ENCODE measurements at regions not wholly inside any gene's neighbourhood (a gene's known extent, or its start where the extent isn't known, plus 50 kb on each side); places are given as distances from the start of the nearest gene placed in this dataset.
"Not testable (repeated sequence)": the region's sequence is repeated elsewhere in the genome, so short reads cannot be mapped to it uniquely, and the experiment has no call there.

- Histone ChIP-seq H3K9me3 (ENCODE audit: control insufficient read depth, insufficient read depth, low read depth, low read length) (no peaks in the 10 kb centered on the region), H3K9ac (ENCODE audit: low read length) (no peak overlapping the region), H3K27ac (ENCODE audit: low read depth, low read length) (no peak overlapping the region), H3K36me3 (ENCODE audit: control insufficient read depth, insufficient read depth, low read length) (no peaks in the 10 kb centered on the region), H3K4me3 (ENCODE audit: low read depth, low read length) (no peak overlapping the region), H3K4me1 (ENCODE audit: control insufficient read depth, insufficient read depth, low read length) (0 out of 2 replicates have a peak, but pooled peaks cover 2% of the 10 kb centered on the region), H3K27me3 (ENCODE audit: control insufficient read depth, insufficient read depth, low read length) (no peaks in the 10 kb centered on the region)
Measured at GRCh38 chr1:166391279-166392066, 224.7 kb upstream of the FAM78B start.

GRCh38 chr1:166395729-166396128 lies 228.9 kb upstream of the FAM78B start:
- H3K4me1 ChIP-seq (ENCODE audit: control insufficient read depth, insufficient read depth, low read length): no peaks in the 10 kb centered on the region
- no peak overlapping the region for H3K27ac ChIP-seq (ENCODE audit: low read depth, low read length)
- no peaks in the 10 kb centered on the region for H3K27me3 ChIP-seq (ENCODE audit: control insufficient read depth, insufficient read depth, low read length)
- no peak overlapping the region for H3K4me3 ChIP-seq (ENCODE audit: low read depth, low read length)
- no peak overlapping the region for H3K9ac ChIP-seq (ENCODE audit: low read length)
- no peaks in the 10 kb centered on the region for H3K36me3 ChIP-seq (ENCODE audit: control insufficient read depth, insufficient read depth, low read length)
- no peaks in the 10 kb centered on the region for H3K9me3 ChIP-seq (ENCODE audit: control insufficient read depth, insufficient read depth, low read depth, low read length)

DNA sequence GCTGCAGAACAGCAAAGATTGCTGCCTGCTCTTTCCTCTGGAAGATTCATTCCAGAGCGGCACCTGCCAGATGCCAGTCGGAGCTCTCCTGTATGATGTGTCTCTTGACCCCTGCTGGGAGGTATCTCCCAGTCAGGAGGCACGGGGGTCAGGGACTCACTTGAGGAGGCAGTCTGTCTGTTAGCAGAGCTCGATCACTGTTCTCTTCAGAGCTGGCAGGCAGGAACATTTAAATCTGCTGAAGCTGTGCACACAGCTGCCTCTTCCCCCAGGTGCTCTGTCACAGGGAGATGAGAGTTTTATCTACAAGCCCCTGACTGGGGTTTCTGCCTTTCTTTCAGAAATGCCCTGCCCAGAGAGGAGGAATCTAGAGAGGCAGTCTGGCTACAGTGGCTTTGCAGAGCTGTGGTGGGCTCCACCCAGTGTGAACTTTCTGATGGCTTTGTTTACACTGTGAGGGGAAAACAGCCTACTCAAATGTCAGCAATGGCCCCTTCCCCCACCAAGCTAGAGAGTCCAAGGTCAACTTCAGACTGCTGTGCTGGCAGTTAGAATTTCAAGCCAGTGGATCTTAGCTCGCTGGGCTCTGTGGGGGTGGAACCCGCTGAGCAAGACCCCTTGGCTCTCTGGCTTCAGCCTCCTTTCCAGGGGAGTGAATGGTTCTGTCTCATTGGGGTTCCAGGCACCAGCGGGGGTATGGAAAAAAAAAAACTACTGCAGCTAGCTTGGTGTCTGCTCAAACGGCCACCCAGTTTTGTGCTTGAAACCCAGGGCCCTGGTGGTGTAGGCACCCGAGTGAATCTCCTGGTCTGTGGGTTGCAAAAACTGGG lies 242.7 kb upstream of the FAM78B start:
- not testable (repeated sequence) for H3K36me3 ChIP-seq (ENCODE audit: control insufficient read depth, insufficient read depth, low read length); H3K27ac ChIP-seq (ENCODE audit: low read depth, low read length); H3K9ac ChIP-seq (ENCODE audit: low read length); H3K27me3 ChIP-seq (ENCODE audit: control insufficient read depth, insufficient read depth, low read length); H3K4me3 ChIP-seq (ENCODE audit: low read depth, low read length); H3K9me3 ChIP-seq (ENCODE audit: control insufficient read depth, insufficient read depth, low read depth, low read length); H3K4me1 ChIP-seq (ENCODE audit: control insufficient read depth, insufficient read depth, low read length)

DNA sequence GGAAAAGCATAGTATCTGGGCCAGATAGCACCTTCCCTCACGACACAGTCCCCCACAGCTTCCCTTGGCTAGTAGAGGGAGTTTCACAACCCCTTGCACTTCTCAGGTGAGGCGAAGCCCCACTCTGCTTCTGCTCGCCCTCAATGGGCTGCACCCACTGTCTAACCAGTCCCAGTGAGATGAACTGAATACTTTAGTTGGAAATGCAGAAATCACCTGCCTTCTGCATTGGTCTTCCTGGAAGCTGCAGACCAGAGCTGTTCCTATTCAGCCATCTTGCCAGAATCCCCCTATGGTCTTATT lies 243.2 kb upstream of the FAM78B start:
- H3K36me3 ChIP-seq (ENCODE audit: control insufficient read depth, insufficient read depth, low read length): no peaks in the 10 kb centered on the region
- no peak overlapping the region for H3K4me3 ChIP-seq (ENCODE audit: low read depth, low read length)
- no peaks in the 10 kb centered on the region for H3K27me3 ChIP-seq (ENCODE audit: control insufficient read depth, insufficient read depth, low read length)
- no peak overlapping the region for H3K27ac ChIP-seq (ENCODE audit: low read depth, low read length)
- peaks cover 4% of the 10 kb centered on the region for H3K9me3 ChIP-seq (ENCODE audit: control insufficient read depth, insufficient read depth, low read depth, low read length)
- no peak overlapping the region for H3K9ac ChIP-seq (ENCODE audit: low read length)
- no peaks in the 10 kb centered on the region; the same call in 1 of the 2 replicates for H3K4me1 ChIP-seq (ENCODE audit: control insufficient read depth, insufficient read depth, low read length)

DNA sequence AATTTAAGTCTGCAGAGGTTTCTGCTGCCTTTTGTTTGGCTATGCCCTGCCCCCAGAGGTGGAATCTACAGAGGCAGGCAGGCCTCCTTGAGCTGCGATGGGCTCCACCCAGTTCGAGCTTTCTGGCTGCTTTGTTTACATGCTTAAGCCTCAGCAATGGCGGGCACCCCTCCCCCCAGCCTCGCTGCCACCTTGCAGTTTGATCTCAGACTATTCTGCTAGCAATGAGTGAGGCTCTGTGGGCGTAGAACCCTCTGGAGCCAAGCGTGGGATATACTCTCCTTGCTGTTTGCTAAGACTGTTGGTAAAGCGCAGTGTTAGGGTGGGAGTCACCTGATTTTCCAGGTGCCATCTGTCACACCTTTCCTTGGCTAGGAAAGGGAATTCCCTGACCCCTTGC lies 250.0 kb upstream of the FAM78B start:
- H3K27me3 ChIP-seq (ENCODE audit: control insufficient read depth, insufficient read depth, low read length); H3K27ac ChIP-seq (ENCODE audit: low read depth, low read length); H3K9ac ChIP-seq (ENCODE audit: low read length); H3K4me3 ChIP-seq (ENCODE audit: low read depth, low read length); H3K36me3 ChIP-seq (ENCODE audit: control insufficient read depth, insufficient read depth, low read length); H3K9me3 ChIP-seq (ENCODE audit: control insufficient read depth, insufficient read depth, low read depth, low read length); H3K4me1 ChIP-seq (ENCODE audit: control insufficient read depth, insufficient read depth, low read length): not testable (repeated sequence)

DNA sequence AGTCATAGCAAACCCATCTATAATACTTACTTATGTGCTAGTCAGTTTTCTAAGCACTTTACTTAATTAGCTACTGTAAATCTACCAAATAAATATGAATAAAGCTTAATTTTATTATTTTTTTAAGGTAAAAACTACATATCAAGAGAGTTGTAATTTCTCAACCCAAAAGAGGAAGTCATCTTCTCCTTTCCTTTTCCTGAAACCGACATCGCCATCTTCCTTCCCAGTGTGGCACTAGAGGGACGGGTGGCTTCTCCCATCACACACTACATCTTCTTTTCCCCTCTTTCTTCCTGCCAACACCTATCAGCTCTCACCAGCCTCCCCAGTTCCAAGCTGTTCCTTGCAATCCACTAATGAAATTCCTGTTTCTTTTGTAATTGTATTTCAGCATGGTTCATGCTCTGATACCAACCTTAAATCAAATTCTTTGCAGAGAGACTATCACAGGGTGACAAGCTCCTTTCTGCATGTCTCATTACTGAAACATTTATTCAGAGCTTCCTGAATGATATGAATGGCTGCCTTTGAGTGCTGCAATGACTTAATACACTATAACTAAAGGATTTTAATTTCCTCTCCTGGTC lies 251.6 kb upstream of the FAM78B start:
- no peak overlapping the region for H3K4me3 ChIP-seq (ENCODE audit: low read depth, low read length)
- H3K4me1 ChIP-seq (ENCODE audit: control insufficient read depth, insufficient read depth, low read length): no peaks in the 10 kb centered on the region
- no peak overlapping the region for H3K27ac ChIP-seq (ENCODE audit: low read depth, low read length)
- H3K9ac ChIP-seq (ENCODE audit: low read length): no peak overlapping the region
- H3K9me3 ChIP-seq (ENCODE audit: control insufficient read depth, insufficient read depth, low read depth, low read length): peaks cover 5% of the 10 kb centered on the region; the same call in 1 of the 2 replicates
- H3K36me3 ChIP-seq (ENCODE audit: control insufficient read depth, insufficient read depth, low read length): no peaks in the 10 kb centered on the region
- no peaks in the 10 kb centered on the region for H3K27me3 ChIP-seq (ENCODE audit: control insufficient read depth, insufficient read depth, low read length)

DNA sequence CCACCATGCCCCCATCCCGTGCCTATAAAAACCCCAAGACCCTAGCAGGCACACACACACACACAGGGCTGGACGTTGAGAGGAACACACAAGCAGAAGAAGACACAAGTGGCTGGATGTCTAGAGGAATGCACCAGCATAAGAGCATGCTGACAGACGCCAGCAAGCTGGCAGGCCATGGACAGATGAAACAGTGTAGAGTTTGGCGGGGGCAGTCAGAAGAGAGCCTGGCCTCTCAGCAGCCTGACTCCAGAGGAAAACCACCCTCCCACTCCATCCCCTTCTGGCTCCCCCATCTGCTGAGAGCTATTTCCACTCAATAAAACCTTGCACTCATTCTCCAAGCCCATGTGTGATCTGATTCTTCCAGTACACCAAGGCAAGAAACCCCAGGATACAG lies 255.8 kb upstream of the FAM78B start:
- not testable (repeated sequence) for H3K36me3 ChIP-seq (ENCODE audit: control insufficient read depth, insufficient read depth, low read length); H3K4me3 ChIP-seq (ENCODE audit: low read depth, low read length); H3K9ac ChIP-seq (ENCODE audit: low read length)

DNA sequence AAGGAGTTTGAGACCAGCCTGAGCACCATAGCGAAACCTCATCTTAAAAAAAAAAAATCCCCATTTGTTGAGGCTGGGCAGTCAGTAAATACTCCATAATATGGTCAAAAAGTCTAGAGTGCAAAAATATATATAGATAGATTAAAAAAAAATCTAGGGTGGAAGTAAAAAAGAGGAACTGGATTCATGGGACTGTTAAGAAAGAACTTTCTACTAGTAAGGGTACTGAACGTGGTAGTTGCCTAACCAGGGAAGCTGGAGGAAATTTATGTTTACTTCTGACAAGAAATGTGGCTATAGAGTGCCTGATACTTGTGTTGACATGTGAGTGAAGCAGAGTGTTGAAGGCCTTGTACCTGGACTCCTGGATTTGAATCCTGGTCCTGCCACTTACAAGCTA lies 265.9 kb upstream of the FAM78B start:
- Histone ChIP-seq H3K27ac (ENCODE audit: low read depth, low read length) (no peak overlapping the region), H3K9me3 (ENCODE audit: control insufficient read depth, insufficient read depth, low read depth, low read length) (0 out of 2 replicates have a peak, but pooled peaks cover 3% of the 10 kb centered on the region), H3K27me3 (ENCODE audit: control insufficient read depth, insufficient read depth, low read length) (no peaks in the 10 kb centered on the region)

More for the DNA sequence above, 255.8 kb upstream of the FAM78B start:
- H3K27me3 ChIP-seq (ENCODE audit: control insufficient read depth, insufficient read depth, low read length); H3K9me3 ChIP-seq (ENCODE audit: control insufficient read depth, insufficient read depth, low read depth, low read length); H3K27ac ChIP-seq (ENCODE audit: low read depth, low read length); H3K4me1 ChIP-seq (ENCODE audit: control insufficient read depth, insufficient read depth, low read length): not testable (repeated sequence)

GRCh38 chr1:166433404-166434304 lies 266.9 kb upstream of the FAM78B start:
- not testable (repeated sequence) for H3K9me3 ChIP-seq (ENCODE audit: control insufficient read depth, insufficient read depth, low read depth, low read length); H3K9ac ChIP-seq (ENCODE audit: low read length); H3K4me3 ChIP-seq (ENCODE audit: low read depth, low read length); H3K27ac ChIP-seq (ENCODE audit: low read depth, low read length); H3K27me3 ChIP-seq (ENCODE audit: control insufficient read depth, insufficient read depth, low read length); H3K36me3 ChIP-seq (ENCODE audit: control insufficient read depth, insufficient read depth, low read length); H3K4me1 ChIP-seq (ENCODE audit: control insufficient read depth, insufficient read depth, low read length)

More for the DNA sequence above, 265.9 kb upstream of the FAM78B start:
- Histone ChIP-seq H3K36me3 (ENCODE audit: control insufficient read depth, insufficient read depth, low read length) (no peaks in the 10 kb centered on the region), H3K9ac (ENCODE audit: low read length) (no peak overlapping the region), H3K4me1 (ENCODE audit: control insufficient read depth, insufficient read depth, low read length) (no peaks in the 10 kb centered on the region), H3K4me3 (ENCODE audit: low read depth, low read length) (no peak overlapping the region)

GRCh38 chr1:166457700-166458099 lies 290.9 kb upstream of the FAM78B start:
- no peak overlapping the region for H3K4me3 ChIP-seq (ENCODE audit: low read depth, low read length)
- H3K9ac ChIP-seq (ENCODE audit: low read length): no peak overlapping the region
- no peaks in the 10 kb centered on the region for H3K27me3 ChIP-seq (ENCODE audit: control insufficient read depth, insufficient read depth, low read length)
- H3K27ac ChIP-seq (ENCODE audit: low read depth, low read length): no peak overlapping the region
- no peaks in the 10 kb centered on the region for H3K4me1 ChIP-seq (ENCODE audit: control insufficient read depth, insufficient read depth, low read length)
- no peaks in the 10 kb centered on the region for H3K9me3 ChIP-seq (ENCODE audit: control insufficient read depth, insufficient read depth, low read depth, low read length)
- H3K36me3 ChIP-seq (ENCODE audit: control insufficient read depth, insufficient read depth, low read length): no peaks in the 10 kb centered on the region

Measured in HUES6 (cell line).